ENCODE measurements at regions not wholly inside any gene's neighbourhood (a gene's known extent, or its start where the extent isn't known, plus 50 kb on each side); places are given as distances from the start of the nearest gene placed in this dataset.

- Histone ChIP-seq H3K4me2 (ENCODE audit: low read depth, low read length, poor library complexity, severe bottlenecking) (no peak overlapping the region), H3K79me2 (ENCODE audit: insufficient read depth, low read length) (no peaks in the 10 kb centered on the region), H3K9me3 (ENCODE audit: insufficient read depth, low read length) (no peaks in the 10 kb centered on the region), H3K9me2 (replicated peaks; ENCODE audit: insufficient read depth, low read length) (no peaks in the 10 kb centered on the region), H3K27me3 (ENCODE audit: low read length) (no peaks in the 10 kb centered on the region), H3K9ac (ENCODE audit: low read length) (no peak overlapping the region), H3K36me3 (ENCODE audit: low read length) (no peaks in the 10 kb centered on the region), H3K27ac (ENCODE audit: low read depth, low read length) (no peak overlapping the region), H3F3A (ENCODE audit: insufficient read depth) (no peaks in the 10 kb centered on the region), H2AFZ (ENCODE audit: low read depth, low read length, severe bottlenecking) (no peak overlapping the region), H4K20me1 (ENCODE audit: low read depth, low read length) (no peaks in the 10 kb centered on the region), H3K4me3 (ENCODE audit: insufficient read depth, low read length, poor library complexity, severe bottlenecking) (no peak overlapping the region)
- no peak for TF ChIP-seq EZH2phosphoT487 (conservative IDR thresholded peaks at IDR 0.05; ENCODE audit: low read length)
- no peak for TF ChIP-seq CTCF (IDR thresholded peaks at IDR 0.05; ENCODE audit: insufficient read depth, low read length, poor library complexity, severe bottlenecking)
These were observed 544.9 kb upstream of the ADARB2 start for GRCh38 chr10:2282202-2282601.

GRCh38 chr10:2280713-2281300, 543.5 kb upstream of the ADARB2 start:
- TF ChIP-seq EZH2phosphoT487 (conservative IDR thresholded peaks at IDR 0.05; ENCODE audit: low read length) (no peak), CTCF (IDR thresholded peaks at IDR 0.05; ENCODE audit: insufficient read depth, low read length, poor library complexity, severe bottlenecking) (no peak)
- H3K9me2 ChIP-seq (replicated peaks; ENCODE audit: insufficient read depth, low read length), result no peaks in the 10 kb centered on the region
- no peaks in the 10 kb centered on the region for H4K20me1 ChIP-seq (ENCODE audit: low read depth, low read length)
- no peak overlapping the region for H2AFZ ChIP-seq (ENCODE audit: low read depth, low read length, severe bottlenecking)
- no peaks in the 10 kb centered on the region for H3K36me3 ChIP-seq (ENCODE audit: low read length)
- H3K27ac ChIP-seq (ENCODE audit: low read depth, low read length), result no peak overlapping the region
- H3K27me3 ChIP-seq (ENCODE audit: low read length), result no peaks in the 10 kb centered on the region
- H3K9ac ChIP-seq (ENCODE audit: low read length), result no peak overlapping the region
- H3K9me3 ChIP-seq (ENCODE audit: insufficient read depth, low read length), result no peaks in the 10 kb centered on the region
- H3K4me3 ChIP-seq (ENCODE audit: insufficient read depth, low read length, poor library complexity, severe bottlenecking), result no peak overlapping the region
- H3F3A ChIP-seq (ENCODE audit: insufficient read depth), result no peaks in the 10 kb centered on the region
- no peaks in the 10 kb centered on the region for H3K79me2 ChIP-seq (ENCODE audit: insufficient read depth, low read length)
- no peak overlapping the region for H3K4me2 ChIP-seq (ENCODE audit: low read depth, low read length, poor library complexity, severe bottlenecking)

- no peak overlapping the region for H3K4me3 ChIP-seq (ENCODE audit: insufficient read depth, low read length, poor library complexity, severe bottlenecking)
- no peaks in the 10 kb centered on the region for H3F3A ChIP-seq (ENCODE audit: insufficient read depth)
- H3K9me3 ChIP-seq (ENCODE audit: insufficient read depth, low read length), result no peaks in the 10 kb centered on the region
- H3K27me3 ChIP-seq (ENCODE audit: low read length), result no peaks in the 10 kb centered on the region
- no peak overlapping the region for H2AFZ ChIP-seq (ENCODE audit: low read depth, low read length, severe bottlenecking)
- H4K20me1 ChIP-seq (ENCODE audit: low read depth, low read length), result no peaks in the 10 kb centered on the region
- no peak overlapping the region for H3K27ac ChIP-seq (ENCODE audit: low read depth, low read length)
- H3K9ac ChIP-seq (ENCODE audit: low read length), result no peak overlapping the region
- no peaks in the 10 kb centered on the region for H3K36me3 ChIP-seq (ENCODE audit: low read length)
- H3K4me2 ChIP-seq (ENCODE audit: low read depth, low read length, poor library complexity, severe bottlenecking), result no peak overlapping the region
- TF ChIP-seq EZH2phosphoT487 (conservative IDR thresholded peaks at IDR 0.05; ENCODE audit: low read length) (no peak), CTCF (IDR thresholded peaks at IDR 0.05; ENCODE audit: insufficient read depth, low read length, poor library complexity, severe bottlenecking) (no peak)
- H3K79me2 ChIP-seq (ENCODE audit: insufficient read depth, low read length), result no peaks in the 10 kb centered on the region
- no peaks in the 10 kb centered on the region for H3K9me2 ChIP-seq (replicated peaks; ENCODE audit: insufficient read depth, low read length)
These were observed 542.4 kb upstream of the ADARB2 start for GRCh38 chr10:2279711-2280110.

Data from SU-DHL-6 (cell line).